GM12865 (cell line): ENCODE measurements at regions not wholly inside any gene's neighbourhood (a gene's known extent, or its start where the extent isn't known, plus 50 kb on each side); places are given as distances from the start of the nearest gene placed in this dataset.

ENCODE experiments used
- DNase-seq: peaks from one replicate; pipeline ENCODE4 v3.0.0; 2010; ENCODE audit warnings: low read depth
- H3K4me3 ChIP-seq: 2 replicates; pipeline ENCODE4 v1.5.1; 2011; ENCODE audit warnings: mild to moderate bottlenecking, low read depth, low read length, control low read depth
- TF ChIP-seq, protein P1 (sequence below): IDR thresholded peaks from 2 replicates; pipeline ENCODE4 v1.5.1; 2011; ENCODE audit warnings: low read length, control low read depth, low read depth, inconsistent platforms; ENCODE audit not compliant: insufficient read depth; ENCODE audit errors: missing control alignments

DNA sequence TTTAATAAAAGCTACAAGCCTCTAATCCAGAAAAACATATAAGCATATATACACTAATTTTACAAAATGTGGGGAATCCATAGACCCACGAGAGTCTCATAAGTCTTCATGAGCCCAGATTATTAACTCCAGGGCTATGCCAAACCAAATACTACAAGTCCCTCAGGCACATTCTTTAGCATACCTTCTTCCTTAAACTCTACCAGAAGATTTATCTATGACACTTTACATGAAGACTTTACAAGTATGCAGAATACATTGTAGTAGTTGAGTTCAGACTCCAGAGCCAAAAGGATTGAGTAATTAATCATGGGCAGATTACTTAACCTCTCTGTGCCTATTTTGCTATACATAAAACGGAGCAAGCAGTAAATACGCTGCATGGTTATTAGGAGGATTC lies 793.7 kb upstream of the ADGRL2 start:
- no peak overlapping the region for H3K4me3 ChIP-seq
- TF ChIP-seq, protein P1, sequence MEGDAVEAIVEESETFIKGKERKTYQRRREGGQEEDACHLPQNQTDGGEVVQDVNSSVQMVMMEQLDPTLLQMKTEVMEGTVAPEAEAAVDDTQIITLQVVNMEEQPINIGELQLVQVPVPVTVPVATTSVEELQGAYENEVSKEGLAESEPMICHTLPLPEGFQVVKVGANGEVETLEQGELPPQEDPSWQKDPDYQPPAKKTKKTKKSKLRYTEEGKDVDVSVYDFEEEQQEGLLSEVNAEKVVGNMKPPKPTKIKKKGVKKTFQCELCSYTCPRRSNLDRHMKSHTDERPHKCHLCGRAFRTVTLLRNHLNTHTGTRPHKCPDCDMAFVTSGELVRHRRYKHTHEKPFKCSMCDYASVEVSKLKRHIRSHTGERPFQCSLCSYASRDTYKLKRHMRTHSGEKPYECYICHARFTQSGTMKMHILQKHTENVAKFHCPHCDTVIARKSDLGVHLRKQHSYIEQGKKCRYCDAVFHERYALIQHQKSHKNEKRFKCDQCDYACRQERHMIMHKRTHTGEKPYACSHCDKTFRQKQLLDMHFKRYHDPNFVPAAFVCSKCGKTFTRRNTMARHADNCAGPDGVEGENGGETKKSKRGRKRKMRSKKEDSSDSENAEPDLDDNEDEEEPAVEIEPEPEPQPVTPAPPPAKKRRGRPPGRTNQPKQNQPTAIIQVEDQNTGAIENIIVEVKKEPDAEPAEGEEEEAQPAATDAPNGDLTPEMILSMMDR, result no peak
- DNase-seq, result no peak

DNA sequence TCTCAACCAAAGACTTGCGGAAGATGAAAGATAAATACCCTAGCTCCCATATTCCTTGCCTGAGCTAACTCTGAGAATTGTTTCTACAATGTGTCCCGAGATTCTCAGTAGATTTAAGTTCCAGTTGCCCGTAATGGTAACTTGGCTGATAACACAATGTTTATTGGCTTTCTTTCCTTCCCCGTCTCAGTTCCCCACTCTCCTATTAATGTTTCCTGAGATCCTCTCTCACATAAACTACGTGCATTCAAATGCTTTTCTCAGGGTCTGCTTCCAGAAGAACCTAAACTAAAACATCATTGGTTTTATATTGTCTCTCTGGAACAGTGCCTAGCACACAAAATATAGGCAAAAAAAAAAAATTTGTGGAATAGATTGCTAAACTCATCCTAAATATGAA lies 794.2 kb upstream of the ADGRL2 start:
- TF ChIP-seq, protein P1, result no peak
- no peak for DNase-seq
- H3K4me3 ChIP-seq, result no peak overlapping the region

DNA sequence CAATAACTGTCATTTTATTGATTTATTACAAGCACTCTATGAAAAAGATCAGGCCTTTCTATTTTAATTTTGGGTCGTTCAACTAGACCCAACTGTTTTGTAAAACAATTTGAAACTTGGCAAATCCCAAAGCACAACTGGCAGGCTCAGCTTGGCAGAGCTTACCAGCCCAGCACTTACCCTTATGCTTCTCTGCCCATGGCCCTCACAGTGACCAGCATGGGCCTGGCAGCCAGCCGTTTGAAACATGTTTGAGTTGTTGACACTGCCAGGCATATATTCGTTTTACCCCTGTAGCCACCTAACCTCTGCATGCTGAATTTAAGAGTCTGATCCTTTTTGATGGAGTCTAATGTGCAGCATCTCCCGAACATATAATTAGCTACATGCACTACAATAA lies 796.7 kb upstream of the ADGRL2 start:
- DNase-seq, result no peak
- H3K4me3 ChIP-seq, result no peak overlapping the region
- TF ChIP-seq, protein P1, result no peak

DNA sequence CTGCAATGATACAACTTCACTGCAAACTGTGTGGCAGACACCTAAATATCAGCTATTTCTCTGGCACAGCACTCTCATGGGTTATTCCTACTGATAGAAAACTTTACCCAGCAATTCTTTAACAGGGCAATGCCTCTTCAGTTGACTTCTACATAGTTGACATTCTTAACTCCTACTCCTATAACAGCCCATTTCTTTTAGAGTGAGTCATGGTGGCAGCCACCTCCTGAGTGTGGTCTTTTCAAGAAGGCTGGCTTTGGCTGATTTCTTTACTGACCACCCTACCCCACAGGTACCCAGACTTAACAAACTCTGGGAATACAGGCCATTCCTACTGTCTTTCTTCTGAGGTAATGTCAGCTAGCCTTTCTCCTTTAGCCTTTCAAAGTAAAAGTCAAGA lies 805.8 kb upstream of the ADGRL2 start:
- DNase-seq, result no peak
- H3K4me3 ChIP-seq, result no peak overlapping the region
- TF ChIP-seq, protein P1, result no peak

DNA sequence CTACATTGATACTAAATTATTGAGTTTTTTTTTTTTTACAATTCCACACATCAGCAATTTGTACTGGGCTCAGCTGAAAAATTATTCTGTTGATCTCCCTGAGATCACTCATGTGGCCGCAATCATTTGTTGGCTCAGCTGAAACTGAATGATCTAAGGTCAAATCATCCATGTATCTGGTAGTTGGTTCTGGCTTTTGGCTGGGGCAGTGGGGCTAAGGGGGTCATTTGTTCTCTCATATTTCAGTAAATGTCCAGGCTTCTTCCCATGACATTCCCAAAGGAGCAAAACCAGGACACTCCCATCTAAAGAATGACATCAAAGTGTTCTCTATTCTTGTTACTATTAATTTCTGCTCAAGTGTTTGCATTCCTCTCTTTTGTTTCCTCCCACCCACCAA lies 806.7 kb upstream of the ADGRL2 start:
- H3K4me3 ChIP-seq, result no peak overlapping the region
- TF ChIP-seq, protein P1, result no peak
- DNase-seq, result no peak

DNA sequence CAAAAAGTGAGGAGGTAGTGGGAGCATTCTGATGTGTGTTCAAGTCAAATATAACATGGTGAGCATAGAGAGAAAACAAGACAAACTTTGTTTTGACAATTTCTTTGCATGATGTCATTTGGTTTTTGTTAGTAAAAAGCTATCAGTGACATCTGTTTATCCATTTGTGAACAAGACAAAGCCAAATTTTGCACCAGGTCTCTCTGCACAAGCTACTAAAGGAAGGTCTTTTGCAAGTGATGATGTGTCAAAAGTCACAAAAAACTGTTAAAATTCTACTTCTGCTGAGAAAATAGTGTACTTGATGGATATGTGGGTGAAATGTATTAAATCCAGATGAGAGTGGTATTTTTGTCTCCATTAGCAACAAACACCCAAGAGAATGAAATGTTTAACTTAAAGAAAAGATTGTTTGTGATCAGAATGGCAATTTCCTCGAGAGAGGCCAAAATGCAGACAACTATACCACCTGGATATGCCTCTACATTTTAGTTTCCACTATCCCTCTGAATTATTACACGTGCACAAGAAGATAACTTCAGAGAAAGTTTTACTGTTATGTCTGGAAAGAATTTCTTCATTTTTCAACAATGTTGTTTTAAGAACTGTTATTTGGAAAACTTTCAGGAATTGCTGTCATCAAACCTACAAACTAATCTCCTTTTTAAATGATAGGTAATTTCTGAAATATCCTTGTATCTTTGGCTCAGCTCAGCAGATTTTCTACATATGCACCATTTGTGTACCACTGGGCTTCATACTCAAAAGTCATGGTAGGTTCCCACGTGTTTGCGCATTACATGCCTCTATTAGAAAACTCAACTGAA lies 807.4 kb upstream of the ADGRL2 start:
- TF ChIP-seq, protein P1, result no peak
- no peak for DNase-seq
- no peak overlapping the region for H3K4me3 ChIP-seq

DNA sequence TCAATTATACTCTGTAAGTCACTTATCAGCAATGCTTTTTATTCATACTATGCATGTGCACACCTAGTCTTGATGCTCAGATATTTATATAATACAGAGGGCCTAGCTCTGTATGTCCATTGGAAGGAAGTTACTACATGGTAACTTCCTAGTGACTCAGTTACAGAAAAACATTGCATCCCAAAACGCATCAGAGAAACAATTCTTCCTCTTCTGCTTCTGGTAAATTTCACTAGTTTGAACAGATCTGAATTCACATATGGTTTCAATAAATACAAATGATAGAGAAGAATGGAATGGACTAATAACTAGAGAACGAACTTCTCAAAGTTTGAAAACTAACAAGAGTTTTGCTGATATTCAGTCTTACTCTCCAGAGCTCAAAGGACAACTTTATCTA lies 811.3 kb upstream of the ADGRL2 start:
- H3K4me3 ChIP-seq, result no peak overlapping the region
- no peak for DNase-seq
- TF ChIP-seq, protein P1, result no peak
